ENCODE measurements at regions not wholly inside any gene's neighbourhood (a gene's known extent, or its start where the extent isn't known, plus 50 kb on each side); places are given as distances from the start of the nearest gene placed in this dataset.
A peak's percentile ranks its signal among the peaks of the same experiment; 100 is the strongest.

GRCh38 chr14:76953311-76953945 is 75.1 kb downstream of the IRF2BPL start:
- TF ChIP-seq SIX5 (IDR thresholded peaks at IDR 0.05; ENCODE audit: low read depth, low read length, severe bottlenecking) (no peak), CTCF (IDR thresholded peaks at IDR 0.05 in 2 of 3, conservative IDR thresholded peaks at IDR 0.05 in 1 of 3; ENCODE audit: control insufficient read depth in 2 of 3, extremely low read depth in 1 of 3, insufficient read depth in 1 of 3, low read depth in 3 of 3, low read length in 3 of 3) (no peak), PML (IDR thresholded peaks at IDR 0.05; ENCODE audit: low read length) (no peak), BRCA1 (IDR thresholded peaks at IDR 0.05; ENCODE audit: low read depth, low read length) (no peak), MYC (IDR thresholded peaks at IDR 0.05; ENCODE audit: insufficient read depth, insufficient read length, insufficient replicate concordance, low read length, severe bottlenecking) (no peak), POLR2A (IDR thresholded peaks at IDR 0.05; ENCODE audit: low read depth, low read length) (peak; percentile 37; the same call in 1 of the 2 replicates), USF2 (IDR thresholded peaks at IDR 0.05; ENCODE audit: borderline replicate concordance, low read depth, low read length) (no peak), GATAD2B (conservative IDR thresholded peaks at IDR 0.05; ENCODE audit: low read depth) (no peak)

Measured in GM12878 (cell line).